GM23248 (cell line): ENCODE measurements at regions not wholly inside any gene's neighbourhood (a gene's known extent, or its start where the extent isn't known, plus 50 kb on each side); places are given as distances from the start of the nearest gene placed in this dataset.

Experiments used
- DNase-seq: peaks from one replicate; pipeline ENCODE4 v3.0.0-alpha.2; 2015
- H2AFZ ChIP-seq: fragments of 200-600 bp; sonication (generic); 2 replicates; pipeline ENCODE4 v1.6.1; 2016; ENCODE audit warnings: antibody characterized with exemption
- H3F3A ChIP-seq: fragments of 200-600 bp; sonication (generic); 2 replicates; pipeline ENCODE4 v1.6.1; 2016; ENCODE audit warnings: mild to moderate bottlenecking, antibody characterized with exemption, mixed run types; ENCODE audit not compliant: insufficient read depth
- H3K27ac ChIP-seq: fragments of 200-600 bp; sonication (generic); 2 replicates; pipeline ENCODE4 v1.5.1; 2016; ENCODE audit warnings: mild to moderate bottlenecking
- H3K27me3 ChIP-seq: fragments of 200-600 bp; sonication (generic); replicated peaks from 2 replicates; pipeline ENCODE4 v1.6.1; 2016; ENCODE audit warnings: mild to moderate bottlenecking; ENCODE audit not compliant: insufficient read depth
- H3K36me3 ChIP-seq: fragments of 200-600 bp; sonication (generic); 2 replicates; pipeline ENCODE4 v1.6.1; 2016; ENCODE audit warnings: low read depth, mild to moderate bottlenecking
- H3K4me1 ChIP-seq: fragments of 200-600 bp; sonication (generic); 2 replicates; pipeline ENCODE4 v1.6.1; 2016; ENCODE audit warnings: mild to moderate bottlenecking; ENCODE audit not compliant: insufficient read depth
- H3K4me2 ChIP-seq: fragments of 200-600 bp; sonication (generic); one replicate; pipeline ENCODE4 v1.6.1; 2016; ENCODE audit warnings: mild to moderate bottlenecking; ENCODE audit not compliant: unreplicated experiment
- H3K4me3 ChIP-seq: fragments of 200-600 bp; sonication (generic); 2 replicates; pipeline ENCODE4 v1.5.1; 2016; ENCODE audit warnings: mild to moderate bottlenecking
- H3K79me2 ChIP-seq: fragments of 200-600 bp; sonication (generic); 2 replicates; pipeline ENCODE4 v1.6.1; 2016; ENCODE audit warnings: mild to moderate bottlenecking; ENCODE audit not compliant: insufficient read depth
- H3K9ac ChIP-seq: fragments of 200-600 bp; sonication (generic); 2 replicates; pipeline ENCODE4 v1.6.1; 2016; ENCODE audit warnings: mild to moderate bottlenecking
- H3K9me2 ChIP-seq: fragments of 200-600 bp; sonication (generic); 2 replicates; pipeline ENCODE4 v1.6.1; 2016; ENCODE audit warnings: mixed run types, mild to moderate bottlenecking, moderate library complexity; ENCODE audit not compliant: insufficient read depth
- H3K9me3 ChIP-seq: fragments of 200-600 bp; sonication (generic); one replicate; pipeline ENCODE4 v1.6.1; 2017; ENCODE audit warnings: low read depth
- H4K20me1 ChIP-seq: fragments of 200-600 bp; sonication (generic); 2 replicates; pipeline ENCODE4 v1.6.0; 2016; ENCODE audit not compliant: insufficient read depth
- EZH2 ChIP-seq: fragments of 200-600 bp; sonication (generic); IDR thresholded peaks from 2 replicates; pipeline ENCODE4 v1.6.1; 2018; ENCODE audit warnings: antibody characterized with exemption, mild to moderate bottlenecking; ENCODE audit not compliant: insufficient read depth, poor library complexity, severe bottlenecking
- EZH2phosphoT487 ChIP-seq: fragments of 200-600 bp; sonication (generic); IDR thresholded peaks from 2 replicates; pipeline ENCODE4 v1.6.1; 2018; ENCODE audit warnings: antibody characterized with exemption, moderate library complexity, mild to moderate bottlenecking, low read depth; ENCODE audit not compliant: insufficient read depth
- WGBS, 2 experiments: methylation state at CpG; one replicate each; pipeline ENCODE4 v1.1.6; 2015 to 2017; ENCODE audit warnings: low lambda C conversion rate in 2 of 2, low coverage in 1 of 2; ENCODE audit errors: missing lambda C conversion rate in 2 of 2; 5-methylcytosine and 5-hydroxymethylcytosine counted together
- in situ Hi-C: fragments of 300-500 bp; cut with MboI; formaldehyde crosslinking; loops from 2 replicates; pipeline ENCODE4 v1.15.0; 2020

DNA sequence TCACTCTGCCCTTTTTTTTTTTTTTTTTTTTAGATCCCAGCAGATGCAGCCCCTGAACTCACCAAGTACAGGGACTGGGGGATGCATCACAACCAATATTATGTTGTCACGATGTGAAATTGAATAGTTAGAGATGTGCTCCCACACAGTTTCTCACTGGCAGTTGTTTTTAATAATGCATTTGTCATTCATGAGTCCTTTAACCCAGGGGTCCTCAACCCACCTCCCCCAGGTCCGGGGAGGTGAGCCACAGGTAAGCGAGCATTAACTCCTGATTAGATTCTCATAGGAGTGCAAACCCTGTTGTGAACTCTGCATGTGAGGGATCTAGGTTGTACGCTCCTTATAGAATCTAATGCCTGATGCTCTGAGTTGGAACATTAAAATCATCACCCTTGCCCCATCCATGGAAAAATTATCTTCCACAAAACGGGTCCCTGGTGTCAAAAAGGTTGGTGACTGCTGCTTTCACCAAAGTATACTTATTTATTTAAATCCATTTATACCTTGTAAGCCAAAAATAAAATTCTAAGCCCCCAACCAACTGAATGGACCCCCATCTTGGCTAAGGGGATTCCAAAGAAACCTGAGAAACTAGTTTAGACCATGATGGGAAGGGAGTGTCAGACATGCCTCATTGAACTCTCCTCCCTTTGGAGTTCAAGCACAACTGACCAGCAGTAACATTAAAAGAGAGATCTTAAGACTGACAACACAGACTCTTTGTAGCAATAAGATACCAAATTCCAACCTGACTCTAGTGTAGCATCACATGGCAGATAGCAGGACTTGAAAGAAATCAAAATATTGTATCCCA, 119.3 kb upstream of the ATP1A1 start:
- 28 to 39% methylated on average over 5 of the region's 5 CpGs for WGBS, 2 experiments
- Histone ChIP-seq H3K27ac (no peak overlapping the region), H3K4me2 (no peak overlapping the region), H2AFZ (no peak overlapping the region), H3F3A (no peaks in the 10 kb centered on the region), H3K79me2 (no peaks in the 10 kb centered on the region), H3K27me3 (peaks cover 4% of the 10 kb centered on the region; the same call in 1 of the 2 replicates), H3K9me2 (no peaks in the 10 kb centered on the region), H3K9ac (no peak overlapping the region), H3K36me3 (no peaks in the 10 kb centered on the region), H4K20me1 (no peaks in the 10 kb centered on the region), H3K4me1 (no peaks in the 10 kb centered on the region), H3K9me3 (no peaks in the 10 kb centered on the region), H3K4me3 (no peak overlapping the region)
- no peak for DNase-seq
- no peak for TF ChIP-seq EZH2phosphoT487
- no peak for TF ChIP-seq EZH2
- in situ Hi-C loops = no loop called here

- Histone ChIP-seq H3K9me2 (no peaks in the 10 kb centered on the region), H3K4me3 (no peak overlapping the region), H3K9ac (no peak overlapping the region), H3K79me2 (no peaks in the 10 kb centered on the region), H3K4me2 (no peak overlapping the region), H3K36me3 (no peaks in the 10 kb centered on the region), H3K27ac (no peak overlapping the region), H3K9me3 (no peaks in the 10 kb centered on the region), H3K27me3 (peaks cover 6% of the 10 kb centered on the region; the same call in 1 of the 2 replicates), H2AFZ (no peak overlapping the region), H3K4me1 (no peaks in the 10 kb centered on the region), H3F3A (no peaks in the 10 kb centered on the region), H4K20me1 (no peaks in the 10 kb centered on the region)
- in situ Hi-C loops = no loop called here
- no peak for TF ChIP-seq EZH2phosphoT487
- no peak for TF ChIP-seq EZH2
- DNase-seq = peak; percentile 2
- 15 to 38% methylated on average over 1 of the region's 1 CpG for WGBS, 2 experiments
Observed at GRCh38 chr1:116254776-116255175, 118.3 kb upstream of the ATP1A1 start.

DNA sequence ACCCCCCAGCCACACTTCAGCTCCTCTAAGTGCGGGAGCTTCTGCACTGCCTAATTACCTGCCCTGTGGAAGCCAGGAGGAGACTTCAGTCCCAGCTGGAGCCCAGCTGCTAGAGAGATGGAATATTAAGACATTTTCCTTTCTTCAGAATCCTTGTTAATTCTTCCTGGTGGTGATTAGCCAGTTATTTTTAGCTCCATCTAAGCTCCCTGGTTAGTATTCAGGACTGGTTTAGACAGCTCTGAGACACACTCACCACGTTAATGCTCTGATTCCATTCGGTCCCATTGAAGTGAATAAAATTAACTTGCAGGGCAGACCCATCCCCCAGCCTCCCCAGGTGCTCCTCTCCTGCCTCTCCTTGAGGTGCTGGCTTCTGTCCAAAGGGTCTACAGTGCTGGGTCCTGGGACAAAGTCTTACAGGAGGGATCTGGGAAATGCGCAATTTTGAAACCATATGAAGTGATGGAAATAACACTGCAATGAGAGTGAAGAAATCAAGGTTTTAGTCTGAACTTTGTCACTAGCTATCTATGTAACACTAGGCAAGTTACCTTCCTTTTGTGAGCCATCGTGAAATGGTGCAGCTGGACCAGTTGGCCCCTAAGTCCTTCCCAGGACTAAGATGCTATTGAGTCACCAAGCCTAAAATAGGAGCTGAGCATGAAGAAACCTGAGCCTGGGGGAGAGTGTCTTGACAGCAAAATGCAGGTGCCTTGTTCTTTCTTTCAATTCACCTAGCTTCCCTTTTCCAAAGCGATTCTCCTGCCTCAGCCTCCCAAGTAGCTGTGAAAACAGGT, 117.4 kb upstream of the ATP1A1 start:
- Histone ChIP-seq H3K4me3 (no peak overlapping the region), H2AFZ (no peak overlapping the region), H3K79me2 (no peaks in the 10 kb centered on the region), H3K4me1 (no peaks in the 10 kb centered on the region), H3F3A (no peaks in the 10 kb centered on the region), H3K36me3 (no peaks in the 10 kb centered on the region), H3K27me3 (peaks cover 6% of the 10 kb centered on the region; the same call in 1 of the 2 replicates), H3K27ac (no peak overlapping the region), H3K9ac (no peak overlapping the region), H3K9me3 (no peaks in the 10 kb centered on the region), H3K4me2 (no peak overlapping the region), H4K20me1 (no peaks in the 10 kb centered on the region), H3K9me2 (no peaks in the 10 kb centered on the region)
- 45 to 49% methylated on average over 6 of the region's 6 CpGs for WGBS, 2 experiments
- in situ Hi-C loops = no loop called here
- DNase-seq = no peak
- TF ChIP-seq EZH2phosphoT487 (no peak), EZH2 (no peak)

GRCh38 chr1:116256286-116256649, 116.8 kb upstream of the ATP1A1 start:
- peaks cover 6% of the 10 kb centered on the region for H3K27me3 ChIP-seq
- H3K9ac ChIP-seq = no peak overlapping the region
- no peaks in the 10 kb centered on the region for H3K9me2 ChIP-seq
- TF ChIP-seq EZH2 (no peak), EZH2phosphoT487 (no peak)
- H3K79me2 ChIP-seq = no peaks in the 10 kb centered on the region
- no peaks in the 10 kb centered on the region for H3K36me3 ChIP-seq
- H4K20me1 ChIP-seq = no peaks in the 10 kb centered on the region
- no peaks in the 10 kb centered on the region for H3F3A ChIP-seq
- WGBS, 2 experiments = 37 to 47% methylated on average over 2 of the region's 2 CpGs
- H3K4me2 ChIP-seq = no peak overlapping the region
- DNase-seq = no peak
- H3K4me1 ChIP-seq = no peaks in the 10 kb centered on the region
- H3K27ac ChIP-seq = no peak overlapping the region
- no peaks in the 10 kb centered on the region for H3K9me3 ChIP-seq
- no peak overlapping the region for H2AFZ ChIP-seq
- no peak overlapping the region for H3K4me3 ChIP-seq
- in situ Hi-C loops = no loop called here
